ENCODE measurements at regions not wholly inside any gene's neighbourhood (a gene's known extent, or its start where the extent isn't known, plus 50 kb on each side); places are given as distances from the start of the nearest gene placed in this dataset.

GRCh38 chr12:62103748-62104147, 156.5 kb upstream of the USP15 start:
- no peak for TF ChIP-seq CTCF (IDR thresholded peaks at IDR 0.05; ENCODE audit: low read depth, low read length, missing control alignments)
- no peak overlapping the region for H3K4me3 ChIP-seq (replicated peaks; ENCODE audit: low read depth, low read length)
- DNase-seq (ENCODE audit: extremely low read depth, low read depth), result no peak

- TF ChIP-seq CTCF (IDR thresholded peaks at IDR 0.05; ENCODE audit: low read depth, low read length, missing control alignments), result no peak
- H3K4me3 ChIP-seq (replicated peaks; ENCODE audit: low read depth, low read length), result no peak overlapping the region
- DNase-seq (ENCODE audit: extremely low read depth, low read depth), result no peak
These were observed 153.5 kb upstream of the USP15 start for GRCh38 chr12:62106547-62107185.

GRCh38 chr12:62113366-62114011, 146.7 kb upstream of the USP15 start:
- no peak overlapping the region for H3K4me3 ChIP-seq (replicated peaks; ENCODE audit: low read depth, low read length)
- no peak for TF ChIP-seq CTCF (IDR thresholded peaks at IDR 0.05; ENCODE audit: low read depth, low read length, missing control alignments)
- DNase-seq (ENCODE audit: extremely low read depth, low read depth), result no peak

GRCh38 chr12:62116986-62117385, 143.2 kb upstream of the USP15 start:
- DNase-seq (ENCODE audit: extremely low read depth, low read depth), result no peak
- TF ChIP-seq CTCF (IDR thresholded peaks at IDR 0.05; ENCODE audit: low read depth, low read length, missing control alignments), result no peak

GRCh38 chr12:62123721-62124203, 136.4 kb upstream of the USP15 start:
- no peak overlapping the region for H3K4me3 ChIP-seq (replicated peaks; ENCODE audit: low read depth, low read length)
- peak; percentile 17 for DNase-seq (ENCODE audit: extremely low read depth, low read depth)
- peak; percentile 82 for TF ChIP-seq CTCF (IDR thresholded peaks at IDR 0.05; ENCODE audit: low read depth, low read length, missing control alignments)

More at GRCh38 chr12:62116986-62117385, 143.2 kb upstream of the USP15 start:
- no peak overlapping the region for H3K4me3 ChIP-seq (replicated peaks; ENCODE audit: low read depth, low read length)

- H3K4me3 ChIP-seq (replicated peaks; ENCODE audit: low read depth, low read length), result no peak overlapping the region
- no peak for DNase-seq (ENCODE audit: extremely low read depth, low read depth)
- no peak for TF ChIP-seq CTCF (IDR thresholded peaks at IDR 0.05; ENCODE audit: low read depth, low read length, missing control alignments)
These were observed 132.7 kb upstream of the USP15 start for GRCh38 chr12:62127516-62127915.

Data from HFF-Myc (cell line).